ENCODE measurements at regions not wholly inside any gene's neighbourhood (a gene's known extent, or its start where the extent isn't known, plus 50 kb on each side); places are given as distances from the start of the nearest gene placed in this dataset.

- no peak overlapping the region for H3K4me3 ChIP-seq (ENCODE audit: low read depth, low read length)
- in situ Hi-C loops (cut with HindIII; ENCODE audit: low sequenced_read_pairs): no loop called here
- TF ChIP-seq, protein P1, sequence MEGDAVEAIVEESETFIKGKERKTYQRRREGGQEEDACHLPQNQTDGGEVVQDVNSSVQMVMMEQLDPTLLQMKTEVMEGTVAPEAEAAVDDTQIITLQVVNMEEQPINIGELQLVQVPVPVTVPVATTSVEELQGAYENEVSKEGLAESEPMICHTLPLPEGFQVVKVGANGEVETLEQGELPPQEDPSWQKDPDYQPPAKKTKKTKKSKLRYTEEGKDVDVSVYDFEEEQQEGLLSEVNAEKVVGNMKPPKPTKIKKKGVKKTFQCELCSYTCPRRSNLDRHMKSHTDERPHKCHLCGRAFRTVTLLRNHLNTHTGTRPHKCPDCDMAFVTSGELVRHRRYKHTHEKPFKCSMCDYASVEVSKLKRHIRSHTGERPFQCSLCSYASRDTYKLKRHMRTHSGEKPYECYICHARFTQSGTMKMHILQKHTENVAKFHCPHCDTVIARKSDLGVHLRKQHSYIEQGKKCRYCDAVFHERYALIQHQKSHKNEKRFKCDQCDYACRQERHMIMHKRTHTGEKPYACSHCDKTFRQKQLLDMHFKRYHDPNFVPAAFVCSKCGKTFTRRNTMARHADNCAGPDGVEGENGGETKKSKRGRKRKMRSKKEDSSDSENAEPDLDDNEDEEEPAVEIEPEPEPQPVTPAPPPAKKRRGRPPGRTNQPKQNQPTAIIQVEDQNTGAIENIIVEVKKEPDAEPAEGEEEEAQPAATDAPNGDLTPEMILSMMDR (IDR thresholded peaks at IDR 0.05; ENCODE audit: low read depth, low read length, missing control alignments): no peak
- DNase-seq (ENCODE audit: low read depth): no peak
Observed at GRCh38 chr6:95145457-95145856, 431.9 kb upstream of the MANEA start.

DNA sequence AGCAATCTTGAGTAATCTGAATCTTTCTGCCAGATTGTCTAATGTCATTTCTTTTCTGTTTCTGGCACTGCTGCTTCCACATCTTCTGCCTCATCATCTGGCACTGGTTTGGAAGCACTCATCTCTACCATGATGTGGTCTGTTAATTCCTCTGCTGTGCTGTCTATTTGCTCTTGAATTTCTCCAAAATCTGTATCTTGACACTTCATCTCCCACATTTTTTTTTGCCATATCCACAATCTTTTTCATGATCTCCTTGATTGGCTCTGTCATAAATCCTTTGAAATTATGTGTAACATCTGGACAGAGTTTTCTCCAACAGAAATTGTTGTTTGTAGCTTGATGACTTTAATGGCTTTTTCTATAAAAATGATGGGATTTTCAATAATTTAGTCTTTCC lies 417.8 kb upstream of the MANEA start:
- TF ChIP-seq, protein P1 (IDR thresholded peaks at IDR 0.05; ENCODE audit: low read depth, low read length, missing control alignments): no peak
- no peak for DNase-seq (ENCODE audit: low read depth)
- no peak overlapping the region for H3K4me3 ChIP-seq (ENCODE audit: low read depth, low read length)
- in situ Hi-C loops (cut with HindIII; ENCODE audit: low sequenced_read_pairs): no loop called here

DNA sequence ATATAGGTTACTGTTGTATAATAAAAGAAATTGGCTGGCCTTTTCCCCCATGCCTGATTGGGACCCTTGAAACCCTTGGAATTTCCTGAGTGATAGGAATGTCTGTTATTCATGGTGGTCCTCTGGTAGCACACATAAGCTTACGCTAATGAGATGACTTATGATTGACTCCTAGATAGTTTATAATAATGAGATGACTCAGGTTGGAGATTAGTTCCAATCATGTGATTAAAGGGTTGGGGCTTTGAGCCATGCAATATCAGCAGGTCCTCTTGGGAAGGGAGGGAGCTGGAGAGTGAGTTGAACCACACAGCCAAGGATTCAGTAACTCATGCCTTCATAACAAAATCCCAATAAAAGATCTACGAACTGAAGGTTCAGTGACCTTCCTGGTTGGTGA lies 407.6 kb upstream of the MANEA start:
- H3K4me3 ChIP-seq (ENCODE audit: low read depth, low read length): no peak overlapping the region
- in situ Hi-C loops (cut with HindIII; ENCODE audit: low sequenced_read_pairs): no loop called here
- no peak for DNase-seq (ENCODE audit: low read depth)
- TF ChIP-seq, protein P1 (IDR thresholded peaks at IDR 0.05; ENCODE audit: low read depth, low read length, missing control alignments): no peak

GRCh38 chr6:95175927-95176675 lies 401.2 kb upstream of the MANEA start:
- no peak for DNase-seq (ENCODE audit: low read depth)
- in situ Hi-C loops (cut with HindIII; ENCODE audit: low sequenced_read_pairs): no loop called here
- H3K4me3 ChIP-seq (ENCODE audit: low read depth, low read length): no peak overlapping the region
- TF ChIP-seq, protein P1 (IDR thresholded peaks at IDR 0.05; ENCODE audit: low read depth, low read length, missing control alignments): no peak

GRCh38 chr6:95185874-95186273 lies 391.5 kb upstream of the MANEA start:
- no peak for DNase-seq (ENCODE audit: low read depth)
- in situ Hi-C loops (cut with HindIII; ENCODE audit: low sequenced_read_pairs): no loop called here
- no peak overlapping the region for H3K4me3 ChIP-seq (ENCODE audit: low read depth, low read length)
- TF ChIP-seq, protein P1 (IDR thresholded peaks at IDR 0.05; ENCODE audit: low read depth, low read length, missing control alignments): no peak

DNA sequence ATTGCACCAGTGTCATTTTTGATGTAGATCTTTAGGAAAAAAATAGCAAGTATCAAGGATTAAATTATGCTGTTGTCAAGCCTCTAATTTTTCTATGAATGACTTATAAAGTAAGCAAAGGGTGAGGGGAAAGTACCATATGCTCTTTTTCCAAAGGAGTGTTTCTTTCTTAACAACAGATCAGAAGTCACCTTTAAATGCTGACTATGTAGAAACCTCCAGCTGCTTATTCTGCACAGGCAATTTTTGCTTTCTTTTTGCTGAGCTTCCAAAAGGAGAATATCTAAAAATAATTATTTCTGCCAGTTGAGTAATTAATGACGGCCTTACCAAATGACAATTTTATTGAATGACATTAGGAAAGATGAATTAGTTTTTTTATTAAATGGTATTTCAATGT lies 390.6 kb upstream of the MANEA start:
- DNase-seq (ENCODE audit: low read depth): no peak
- no peak overlapping the region for H3K4me3 ChIP-seq (ENCODE audit: low read depth, low read length)
- in situ Hi-C loops (cut with HindIII; ENCODE audit: low sequenced_read_pairs): no loop called here
- TF ChIP-seq, protein P1 (IDR thresholded peaks at IDR 0.05; ENCODE audit: low read depth, low read length, missing control alignments): no peak
